SK-N-SH (cell line): ENCODE measurements at regions not wholly inside any gene's neighbourhood (a gene's known extent, or its start where the extent isn't known, plus 50 kb on each side); places are given as distances from the start of the nearest gene placed in this dataset.

Experiments
- CTCF ChIA-PET: fragments of 300-600, 350-600 bp; formaldehyde crosslinking; extraction: SDS; loops from one replicate; lab custom pipeline; 2021; lab: Yijun Ruan, JAX
- POLR2A ChIA-PET: fragments of 350-600 bp; sonication (Branson Sonifier 250); formaldehyde crosslinking; extraction: SDS; loops from one replicate; lab custom pipeline; 2020; ENCODE audit warnings: antibody characterized with exemption, inconsistent platforms; lab: Yijun Ruan, JAX
- DNase-seq: peaks from one replicate; pipeline ENCODE4 v3.0.0; 2012
- H2AFZ ChIP-seq: fragments of 200-600 bp; sonication (generic); 2 replicates; pipeline ENCODE4 v1.8.1; 2016; ENCODE audit warnings: antibody characterized with exemption, mild to moderate bottlenecking, low read depth
- H3F3A ChIP-seq: fragments of 200-600 bp; sonication (generic); replicated peaks from 2 replicates; pipeline ENCODE3; 2016; ENCODE audit warnings: antibody characterized with exemption, mild to moderate bottlenecking; ENCODE audit not compliant: insufficient read depth
- H3K27ac ChIP-seq, 2 experiments: fragments of 200-500 bp in 1 of 2; fragments of 200-600 bp in 1 of 2; sonication (Bioruptor generic) in 1 of 2; sonication (generic), shearing (Covaris generic) in 1 of 2; 2 replicates each; pipeline versions ENCODE4 v1.5.1 to v1.6.1; 2014 to 2016; ENCODE audit warnings: low read depth in 2 of 2, inconsistent platforms in 1 of 2, low read length in 1 of 2, mild to moderate bottlenecking in 1 of 2, mixed read lengths in 1 of 2
- H3K27me3 ChIP-seq: fragments of 200-600 bp; sonication (generic), shearing (Covaris generic); 2 replicates; pipeline ENCODE4 v1.6.1; 2016; ENCODE audit warnings: mixed run types; ENCODE audit not compliant: insufficient read depth
- H3K36me3 ChIP-seq, 2 experiments: fragments of 200-500 bp in 1 of 2; fragments of 200-600 bp in 1 of 2; sonication (Bioruptor generic) in 1 of 2; sonication (generic) in 1 of 2; replicated peaks in 1 of 2; 2 replicates each; pipeline versions ENCODE3 to v1.5.1; 2014 to 2016; ENCODE audit warnings: low read length in 1 of 2, mild to moderate bottlenecking in 1 of 2; ENCODE audit not compliant: insufficient read depth in 2 of 2, control insufficient read depth in 1 of 2
- H3K4me1 ChIP-seq, 2 experiments: fragments of 200-500 bp in 1 of 2; fragments of 200-600 bp in 1 of 2; sonication (Bioruptor generic) in 1 of 2; sonication (generic), shearing (Covaris generic) in 1 of 2; 2 replicates each; pipeline versions ENCODE4 v1.5.1 to v1.6.1; 2014 to 2016; ENCODE audit warnings: low read depth in 1 of 2, low read length in 1 of 2, mixed run types in 1 of 2; ENCODE audit not compliant: insufficient read depth in 2 of 2, control insufficient read depth in 1 of 2
- H3K4me2 ChIP-seq: fragments of 200-600 bp; sonication (generic), shearing (Covaris generic); 2 replicates; pipeline ENCODE4 v1.6.1; 2017; ENCODE audit warnings: mixed run types
- H3K4me3 ChIP-seq, 2 experiments: fragments of 200-500 bp in 1 of 2; fragments of 200-600 bp in 1 of 2; sonication (Bioruptor generic) in 1 of 2; sonication (generic), shearing (Covaris generic) in 1 of 2; 2 replicates each; pipeline versions ENCODE4 v1.5.1 to v1.8.1; 2014 to 2016; ENCODE audit warnings: low read depth in 2 of 2, inconsistent platforms in 1 of 2, low read length in 1 of 2, mild to moderate bottlenecking in 1 of 2, mixed read lengths in 1 of 2, moderate library complexity in 1 of 2
- H3K79me2 ChIP-seq: fragments of 200-600 bp; sonication (generic); 2 replicates; pipeline ENCODE4 v1.8.1; 2017; ENCODE audit warnings: mild to moderate bottlenecking; ENCODE audit not compliant: insufficient read depth
- H3K9ac ChIP-seq: fragments of 200-600 bp; sonication (generic); 2 replicates; pipeline ENCODE4 v1.6.1; 2017; ENCODE audit warnings: mixed run types
- H3K9me2 ChIP-seq: fragments of 200-600 bp; sonication (generic); 2 replicates; pipeline ENCODE4 v1.6.1; 2017; ENCODE audit warnings: mixed run types
- H3K9me3 ChIP-seq: fragments of 200-600 bp; sonication (generic); 2 replicates; pipeline ENCODE4 v1.6.1; 2017; ENCODE audit warnings: mixed run types, mild to moderate bottlenecking, moderate library complexity
- H4K20me1 ChIP-seq: fragments of 200-600 bp; sonication (generic); 2 replicates; pipeline ENCODE4 v1.6.1; 2017; ENCODE audit warnings: mild to moderate bottlenecking, mixed run types; ENCODE audit not compliant: insufficient read depth
- CTCF ChIP-seq: fragments of 200-600 bp; sonication (generic); IDR thresholded peaks from 2 replicates; pipeline ENCODE4 v1.6.1; 2017; ENCODE audit warnings: antibody characterized with exemption, mild to moderate bottlenecking, moderate library complexity
- ELF1 ChIP-seq: IDR thresholded peaks from 2 replicates; pipeline ENCODE4 v1.4.0; 2012
- EZH2phosphoT487 ChIP-seq: fragments of 200-600 bp; sonication (generic); IDR thresholded peaks from 2 replicates; pipeline ENCODE4 v1.6.1; 2017; ENCODE audit warnings: low read depth, mixed run types, mild to moderate bottlenecking, antibody characterized with exemption, moderate library complexity, borderline replicate concordance
- FOSL2 ChIP-seq: IDR thresholded peaks from 2 replicates; pipeline ENCODE4 v1.4.0; 2012; ENCODE audit warnings: low read depth, mild to moderate bottlenecking, moderate library complexity, borderline replicate concordance
- FOXM1 ChIP-seq: IDR thresholded peaks from 2 replicates; pipeline ENCODE4 v1.4.0; 2012; ENCODE audit warnings: low read depth, mild to moderate bottlenecking
- GABPA ChIP-seq: IDR thresholded peaks from 2 replicates; pipeline ENCODE4 v1.4.0; 2012; ENCODE audit warnings: low read depth, mild to moderate bottlenecking
- GATA2 ChIP-seq: sonication (generic); formaldehyde crosslinking; IDR thresholded peaks from 2 replicates; pipeline ENCODE4 v1.5.0; 2020; ENCODE audit warnings: mild to moderate bottlenecking, missing genetic modification reagents
- JUND ChIP-seq: IDR thresholded peaks from 2 replicates; pipeline ENCODE4 v1.4.0; 2012
- MAX ChIP-seq: IDR thresholded peaks from 2 replicates; pipeline ENCODE4 v1.4.0; 2012; ENCODE audit warnings: low read depth
- MXI1 ChIP-seq: IDR thresholded peaks from 2 replicates; pipeline ENCODE4 v1.6.1; 2012; ENCODE audit warnings: mild to moderate bottlenecking, low read depth, low read length, improper control_type of control experiment
- RAD21 ChIP-seq: IDR thresholded peaks from 2 replicates; pipeline ENCODE4 v1.6.1; 2012; ENCODE audit warnings: mild to moderate bottlenecking, low read length
- RXRA ChIP-seq: IDR thresholded peaks from 2 replicates; pipeline ENCODE4 v1.4.0; 2012; ENCODE audit warnings: low read depth, mild to moderate bottlenecking, borderline replicate concordance
- SIN3A ChIP-seq: IDR thresholded peaks from 2 replicates; pipeline ENCODE4 v1.6.1; 2012; ENCODE audit warnings: low read depth, mild to moderate bottlenecking, low read length, moderate library complexity, borderline replicate concordance
- SMC3 ChIP-seq: IDR thresholded peaks from 2 replicates; pipeline ENCODE4 v1.6.1; 2012; ENCODE audit warnings: low read depth, low read length, improper control_type of control experiment
- TCF12 ChIP-seq: IDR thresholded peaks from 2 replicates; pipeline ENCODE4 v1.4.0; 2012
- TEAD4 ChIP-seq: IDR thresholded peaks from 2 replicates; pipeline ENCODE4 v1.4.0; 2012; ENCODE audit warnings: mild to moderate bottlenecking, borderline replicate concordance; ENCODE audit not compliant: insufficient read depth
- USF2 ChIP-seq: fragments of 150-350 bp; IDR thresholded peaks from 2 replicates; pipeline ENCODE4 v1.6.1; 2017; ENCODE audit warnings: antibody characterized with exemption, low read length, low read depth, borderline replicate concordance
- YY1 ChIP-seq: IDR thresholded peaks from 2 replicates; pipeline ENCODE4 v1.4.0; 2012; ENCODE audit warnings: low read depth, mild to moderate bottlenecking
- WGBS: methylation state at CpG from one replicate; pipeline ENCODE4 v1.1.6; 2017; ENCODE audit warnings: low lambda C conversion rate; 5-methylcytosine and 5-hydroxymethylcytosine counted together

- POLR2A ChIA-PET, result no interaction called here
- Histone ChIP-seq H3K27me3 (no peaks in the 10 kb centered on the region), H3K9ac (no peak overlapping the region)
- no peak for DNase-seq
- TF ChIP-seq GATA2 (CRISPR knock-in tag) (no peak), MXI1 (no peak), TEAD4 (no peak), USF2 (no peak), RAD21 (no peak), GABPA (no peak), SIN3A (no peak), JUND (no peak), TCF12 (no peak), FOSL2 (no peak), RXRA (no peak), ELF1 (no peak), SMC3 (no peak), EZH2phosphoT487 (no peak), YY1 (no peak), FOXM1 (no peak), MAX (no peak), CTCF (no peak)
- TF ChIP-seq, all 33 proteins: peak for 0
- Histone ChIP-seq H3K36me3 (no peaks in the 10 kb centered on the region), H3F3A (peaks cover 14% of the 10 kb centered on the region), H3K4me1 (peaks cover 0 to 15% of the 10 kb centered on the region in 2 experiments; a peak in 3 of 4 replicates), H3K9me3 (no peaks in the 10 kb centered on the region), H3K27ac (peak overlapping the region in 1 of 2 experiments; percentile 95; a peak in 3 of 4 replicates), H3K4me3 (no peak overlapping the region), H4K20me1 (no peaks in the 10 kb centered on the region), H3K9me2 (no peaks in the 10 kb centered on the region), H3K4me2 (no peak overlapping the region), H2AFZ (no peak overlapping the region), H3K79me2 (no peaks in the 10 kb centered on the region)
- WGBS, result 91% methylated on average over 8 of the region's 8 CpGs
- CTCF ChIA-PET, result interaction anchor here (0.6 kb wide), 1 partner anchor 1714 kb away, joined by 3 read pairs; no protein-coding TSS in a partner anchor
These were observed 589.0 kb upstream of the DPPA4 start for GRCh38 chr3:109926376-109926775.
